HG02759 (cell line): ENCODE measurements at regions not wholly inside any gene's neighbourhood (a gene's known extent, or its start where the extent isn't known, plus 50 kb on each side); places are given as distances from the start of the nearest gene placed in this dataset.

Experiments
- ATAC-seq: cut with Tn5 transposase; IDR thresholded peaks from one replicate; pipeline ENCODE4 v1.9.1; 2021; ENCODE audit warnings: mild to moderate bottlenecking, moderate library complexity; ENCODE audit not compliant: unreplicated experiment

GRCh38 chr5:171509467-171509866 is 90.0 kb downstream of the FGF18 start:
- ATAC-seq, result no peak

- no peak for ATAC-seq
Observed at GRCh38 chr5:171512397-171512796, 93.0 kb downstream of the FGF18 start.

- ATAC-seq, result no peak
Observed at GRCh38 chr5:171513591-171513990, 94.1 kb downstream of the FGF18 start.

GRCh38 chr5:171518916-171519315 is 99.5 kb downstream of the FGF18 start:
- ATAC-seq, result no peak

- ATAC-seq, result no peak
Observed at GRCh38 chr5:171520300-171521174, 101.1 kb downstream of the FGF18 start.

GRCh38 chr5:171521219-171521633 is 101.8 kb downstream of the FGF18 start:
- ATAC-seq, result no peak

GRCh38 chr5:171521679-171522078 is 102.2 kb downstream of the FGF18 start:
- no peak for ATAC-seq

GRCh38 chr5:171523781-171524180 is 104.3 kb downstream of the FGF18 start:
- ATAC-seq, result no peak

GRCh38 chr5:171524466-171524865 is 105.0 kb downstream of the FGF18 start:
- ATAC-seq, result no peak

GRCh38 chr5:171525085-171525484 is 105.6 kb downstream of the FGF18 start:
- ATAC-seq, result no peak

- ATAC-seq, result no peak
Observed at GRCh38 chr5:171528036-171528435, 108.6 kb downstream of the FGF18 start.

- ATAC-seq, result no peak
Observed at GRCh38 chr5:171528865-171529614, 109.6 kb downstream of the FGF18 start.

GRCh38 chr5:171531638-171532037 is 112.2 kb downstream of the FGF18 start:
- no peak for ATAC-seq

GRCh38 chr5:171533153-171533552 is 113.7 kb downstream of the FGF18 start:
- no peak for ATAC-seq

- ATAC-seq, result no peak
Observed at GRCh38 chr5:171534043-171534895, 114.8 kb downstream of the FGF18 start.

GRCh38 chr5:171535162-171535561 is 115.7 kb downstream of the FGF18 start:
- no peak for ATAC-seq

GRCh38 chr5:171537070-171537849 is 117.8 kb downstream of the FGF18 start:
- ATAC-seq, result no peak

GRCh38 chr5:171537923-171538537 is 118.6 kb downstream of the FGF18 start:
- no peak for ATAC-seq

- no peak for ATAC-seq
Observed at GRCh38 chr5:171538681-171539080, 119.2 kb downstream of the FGF18 start.

- ATAC-seq, result no peak
Observed at GRCh38 chr5:171540865-171541264, 121.4 kb downstream of the FGF18 start.
